Globus pallidus (tissue), 1 donor: ENCODE measurements at regions not wholly inside any gene's neighbourhood (a gene's known extent, or its start where the extent isn't known, plus 50 kb on each side); places are given as distances from the start of the nearest gene placed in this dataset.

Source experiments
- DNase-seq: peaks from one replicate; pipeline ENCODE4 v3.0.0-alpha.2; 2015; ENCODE audit warnings: low spot score

DNA sequence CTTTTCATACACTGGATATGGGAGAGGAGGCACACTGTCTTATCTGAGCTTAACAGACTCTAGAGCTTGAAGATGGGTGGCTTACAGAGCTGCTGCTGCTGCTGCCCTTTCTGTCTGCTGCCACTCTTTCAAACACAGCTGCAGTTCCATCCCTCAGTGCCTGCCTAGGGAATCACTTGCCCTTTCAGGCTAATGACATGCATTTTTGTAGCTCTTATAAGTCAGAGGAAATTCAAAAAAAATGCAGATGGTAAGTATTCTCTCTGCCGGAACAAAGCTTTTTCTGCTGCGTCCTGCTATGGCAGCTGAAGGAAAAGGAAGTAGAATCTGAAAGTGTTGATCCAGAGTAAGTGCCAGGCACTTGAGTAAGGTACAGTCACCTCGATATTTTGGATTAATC is 460.4 kb upstream of the DIAPH2 start:
- no peak for DNase-seq

- DNase-seq: peak; percentile 9
Observed at GRCh38 chrX:96244955-96245354, 439.7 kb upstream of the DIAPH2 start.

DNA sequence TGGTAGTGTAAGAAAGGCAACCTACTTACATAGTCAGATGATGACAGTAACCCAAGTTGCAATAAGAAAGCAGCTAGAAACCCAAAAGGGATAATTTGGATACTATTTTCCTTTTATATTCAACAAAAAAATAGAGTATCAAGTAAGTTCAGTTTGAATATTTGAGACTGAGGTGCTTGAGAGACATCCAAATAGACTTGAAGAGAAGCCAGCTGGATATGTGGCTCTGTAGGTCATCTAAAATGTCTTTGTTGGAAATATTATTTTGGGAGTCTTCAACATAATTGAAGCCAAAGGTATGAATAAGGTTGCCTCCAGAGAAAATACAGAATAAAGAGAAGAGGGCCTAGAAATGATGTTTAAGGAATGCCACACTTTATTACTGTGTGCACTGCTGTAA is 438.2 kb upstream of the DIAPH2 start:
- DNase-seq: no peak
